MCF 10A (cell line): ENCODE measurements at regions not wholly inside any gene's neighbourhood (a gene's known extent, or its start where the extent isn't known, plus 50 kb on each side); places are given as distances from the start of the nearest gene placed in this dataset.

Experiments
- BruUV-seq: library from RNA; stranded (reverse); fragments of 400-500 nt; replicated peaks from 2 replicates; lab custom pipeline; 2021; lab: Mats Ljungman, UMichigan
- CTCF ChIA-PET: fragments of 300-600 bp; sonication (Branson Sonifier 250); formaldehyde crosslinking; extraction: SDS; loops from one replicate; lab custom pipeline; 2021; ENCODE audit warnings: antibody characterized with exemption, inconsistent platforms; lab: Yijun Ruan, JAX
- POLR2A ChIA-PET: fragments of 300-600, 350-650 bp; sonication (Branson Sonifier 250); formaldehyde crosslinking; extraction: SDS; loops from one replicate; lab custom pipeline; 2020; ENCODE audit warnings: antibody characterized with exemption, inconsistent platforms; lab: Yijun Ruan, JAX
- DNase-seq: peaks from one replicate; pipeline ENCODE4 v3.0.0-alpha.2; 2018; ENCODE audit not compliant: unreplicated experiment
- H3K27ac Mint-ChIP-seq: one replicate; pipeline ENCODE4 v1.8.0; 2022; ENCODE audit warnings: mild to moderate bottlenecking, low read depth, mixed read lengths; ENCODE audit not compliant: unreplicated experiment
- H3K27me3 Mint-ChIP-seq: one replicate; pipeline ENCODE4 v1.8.0; 2022; ENCODE audit warnings: mixed read lengths; ENCODE audit not compliant: insufficient read depth, unreplicated experiment
- H3K36me3 Mint-ChIP-seq: one replicate; pipeline ENCODE4 v1.8.0; 2022; ENCODE audit warnings: mild to moderate bottlenecking, moderate library complexity, mixed read lengths; ENCODE audit not compliant: insufficient read depth, unreplicated experiment
- H3K4me1 Mint-ChIP-seq: one replicate; pipeline ENCODE4 v1.8.0; 2022; ENCODE audit warnings: mixed read lengths; ENCODE audit not compliant: insufficient read depth, unreplicated experiment
- H3K4me3 Mint-ChIP-seq: one replicate; pipeline ENCODE4 v1.8.0; 2022; ENCODE audit warnings: mild to moderate bottlenecking, moderate library complexity, mixed read lengths; ENCODE audit not compliant: unreplicated experiment
- H3K9me3 Mint-ChIP-seq: one replicate; pipeline ENCODE4 v1.8.0; 2022; ENCODE audit warnings: mixed read lengths; ENCODE audit not compliant: unreplicated experiment
- CTCF ChIP-seq: fragments of 200-600 bp; IDR thresholded peaks from one replicate; pipeline ENCODE4 v1.8.0; 2022; ENCODE audit warnings: antibody characterized with exemption, mild to moderate bottlenecking; ENCODE audit not compliant: unreplicated experiment
- intact Hi-C: fragments of 100-400 bp; cut with micrococcal nuclease; formaldehyde crosslinking; loops from 2 replicates; pipeline ENCODE4 v1.14.1; 2022

- Mint-ChIP-seq H3K36me3 (no peaks in the 10 kb centered on the region), H3K27ac (no peak overlapping the region), H3K4me3 (no peak overlapping the region), H3K9me3 (peaks cover 13% of the 10 kb centered on the region), H3K4me1 (no peaks in the 10 kb centered on the region), H3K27me3 (peaks cover 29% of the 10 kb centered on the region)
- ChIA-PET CTCF (no interaction called here), POLR2A (no interaction called here)
- intact Hi-C loops: no loop called here
- no peak for DNase-seq
- BruUV-seq: no TSS peak
- TF ChIP-seq CTCF: no peak
Measured at GRCh38 chr3:76405196-76405595, 619.8 kb upstream of the ZNF717 start.

- no peak overlapping the region for H3K4me3 Mint-ChIP-seq
- H3K36me3 Mint-ChIP-seq: no peaks in the 10 kb centered on the region
- CTCF ChIA-PET: no interaction called here
- no peak for DNase-seq
- intact Hi-C loops: no loop called here
- peaks cover 7% of the 10 kb centered on the region for H3K9me3 Mint-ChIP-seq
- H3K27me3 Mint-ChIP-seq: peaks cover 12% of the 10 kb centered on the region
- no peak for TF ChIP-seq CTCF
- no TSS peak for BruUV-seq
- H3K27ac Mint-ChIP-seq: no peak overlapping the region
- H3K4me1 Mint-ChIP-seq: no peaks in the 10 kb centered on the region
- POLR2A ChIA-PET: no interaction called here
Measured at GRCh38 chr3:76410762-76411281, 625.5 kb upstream of the ZNF717 start.

- Mint-ChIP-seq H3K4me1 (no peaks in the 10 kb centered on the region), H3K27me3 (peaks cover 17% of the 10 kb centered on the region), H3K36me3 (no peaks in the 10 kb centered on the region), H3K27ac (no peak overlapping the region), H3K9me3 (peaks cover 7% of the 10 kb centered on the region), H3K4me3 (no peak overlapping the region)
- TF ChIP-seq CTCF: no peak
- ChIA-PET CTCF (no interaction called here), POLR2A (no interaction called here)
- no TSS peak for BruUV-seq
- intact Hi-C loops: no loop called here
- DNase-seq: no peak
Measured at GRCh38 chr3:76415384-76415783, 624.5 kb upstream of the ROBO2 start.

- H3K27me3 Mint-ChIP-seq: peaks cover 31% of the 10 kb centered on the region
- no peak for TF ChIP-seq CTCF
- H3K36me3 Mint-ChIP-seq: no peaks in the 10 kb centered on the region
- no peaks in the 10 kb centered on the region for H3K4me1 Mint-ChIP-seq
- POLR2A ChIA-PET: no interaction called here
- DNase-seq: no peak
- H3K4me3 Mint-ChIP-seq: no peak overlapping the region
- CTCF ChIA-PET: no interaction called here
- no peak overlapping the region for H3K27ac Mint-ChIP-seq
- BruUV-seq: no TSS peak
- intact Hi-C loops: no loop called here
- H3K9me3 Mint-ChIP-seq: no peaks in the 10 kb centered on the region
Measured at GRCh38 chr3:76429581-76430177, 610.2 kb upstream of the ROBO2 start.
